ENCODE measurements at regions not wholly inside any gene's neighbourhood (a gene's known extent, or its start where the extent isn't known, plus 50 kb on each side); places are given as distances from the start of the nearest gene placed in this dataset.

DNA sequence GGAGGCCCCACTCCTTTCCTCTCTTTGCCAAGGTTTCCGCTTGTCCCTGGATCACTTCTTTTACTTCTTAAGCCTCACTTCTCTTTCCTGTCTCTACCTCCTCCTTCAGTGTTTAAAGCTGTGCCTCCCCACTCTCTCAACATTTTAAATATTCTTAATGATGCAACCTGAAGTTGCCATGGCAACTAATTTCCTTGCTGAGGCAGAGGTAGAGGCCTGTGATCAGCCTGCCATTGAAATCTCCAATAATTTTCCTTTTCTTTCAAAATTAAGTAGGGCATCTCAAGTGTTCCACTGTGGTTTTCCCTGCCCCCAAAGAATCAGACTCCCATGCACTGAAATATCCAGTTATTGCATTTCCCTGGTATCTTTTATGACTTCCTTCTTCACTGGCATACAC lies 108.6 kb upstream of the VRK1 start:
- Histone ChIP-seq H3K27ac (ENCODE audit: low read depth in 1 of 2, low read length in 2 of 2) (no peak overlapping the region), H3K4me3 (ENCODE audit: low read depth in 1 of 3, low read length in 3 of 3) (no peak overlapping the region), H3K9me3 (ENCODE audit: control insufficient read depth in 4 of 4, low read length in 3 of 4) (no peaks in the 10 kb centered on the region), H3K36me3 (ENCODE audit: control insufficient read depth in 4 of 4, insufficient read depth in 3 of 4, low read depth in 1 of 4, low read length in 3 of 4) (no peaks in the 10 kb centered on the region), H3K4me1 (ENCODE audit: control insufficient read depth in 4 of 4, insufficient read depth in 4 of 4, low read length in 3 of 4) (peaks cover 0 to 5% (median 2%) of the 10 kb centered on the region in 4 donors), H3K9ac (ENCODE audit: low read depth in 1 of 2, low read length in 2 of 2) (no peak overlapping the region), H3K27me3 (ENCODE audit: control insufficient read depth in 4 of 4, insufficient read depth in 4 of 4, low read length in 3 of 4) (peaks cover 0 to 8% (median 0%) of the 10 kb centered on the region in 4 donors)
- 84% methylated on average over 1 of the region's 1 CpG for WGBS
- TF ChIP-seq, protein P1, sequence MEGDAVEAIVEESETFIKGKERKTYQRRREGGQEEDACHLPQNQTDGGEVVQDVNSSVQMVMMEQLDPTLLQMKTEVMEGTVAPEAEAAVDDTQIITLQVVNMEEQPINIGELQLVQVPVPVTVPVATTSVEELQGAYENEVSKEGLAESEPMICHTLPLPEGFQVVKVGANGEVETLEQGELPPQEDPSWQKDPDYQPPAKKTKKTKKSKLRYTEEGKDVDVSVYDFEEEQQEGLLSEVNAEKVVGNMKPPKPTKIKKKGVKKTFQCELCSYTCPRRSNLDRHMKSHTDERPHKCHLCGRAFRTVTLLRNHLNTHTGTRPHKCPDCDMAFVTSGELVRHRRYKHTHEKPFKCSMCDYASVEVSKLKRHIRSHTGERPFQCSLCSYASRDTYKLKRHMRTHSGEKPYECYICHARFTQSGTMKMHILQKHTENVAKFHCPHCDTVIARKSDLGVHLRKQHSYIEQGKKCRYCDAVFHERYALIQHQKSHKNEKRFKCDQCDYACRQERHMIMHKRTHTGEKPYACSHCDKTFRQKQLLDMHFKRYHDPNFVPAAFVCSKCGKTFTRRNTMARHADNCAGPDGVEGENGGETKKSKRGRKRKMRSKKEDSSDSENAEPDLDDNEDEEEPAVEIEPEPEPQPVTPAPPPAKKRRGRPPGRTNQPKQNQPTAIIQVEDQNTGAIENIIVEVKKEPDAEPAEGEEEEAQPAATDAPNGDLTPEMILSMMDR (IDR thresholded peaks at IDR 0.05; ENCODE audit: low read depth, low read length, missing input control) = no peak
- TF ChIP-seq, protein P2, sequence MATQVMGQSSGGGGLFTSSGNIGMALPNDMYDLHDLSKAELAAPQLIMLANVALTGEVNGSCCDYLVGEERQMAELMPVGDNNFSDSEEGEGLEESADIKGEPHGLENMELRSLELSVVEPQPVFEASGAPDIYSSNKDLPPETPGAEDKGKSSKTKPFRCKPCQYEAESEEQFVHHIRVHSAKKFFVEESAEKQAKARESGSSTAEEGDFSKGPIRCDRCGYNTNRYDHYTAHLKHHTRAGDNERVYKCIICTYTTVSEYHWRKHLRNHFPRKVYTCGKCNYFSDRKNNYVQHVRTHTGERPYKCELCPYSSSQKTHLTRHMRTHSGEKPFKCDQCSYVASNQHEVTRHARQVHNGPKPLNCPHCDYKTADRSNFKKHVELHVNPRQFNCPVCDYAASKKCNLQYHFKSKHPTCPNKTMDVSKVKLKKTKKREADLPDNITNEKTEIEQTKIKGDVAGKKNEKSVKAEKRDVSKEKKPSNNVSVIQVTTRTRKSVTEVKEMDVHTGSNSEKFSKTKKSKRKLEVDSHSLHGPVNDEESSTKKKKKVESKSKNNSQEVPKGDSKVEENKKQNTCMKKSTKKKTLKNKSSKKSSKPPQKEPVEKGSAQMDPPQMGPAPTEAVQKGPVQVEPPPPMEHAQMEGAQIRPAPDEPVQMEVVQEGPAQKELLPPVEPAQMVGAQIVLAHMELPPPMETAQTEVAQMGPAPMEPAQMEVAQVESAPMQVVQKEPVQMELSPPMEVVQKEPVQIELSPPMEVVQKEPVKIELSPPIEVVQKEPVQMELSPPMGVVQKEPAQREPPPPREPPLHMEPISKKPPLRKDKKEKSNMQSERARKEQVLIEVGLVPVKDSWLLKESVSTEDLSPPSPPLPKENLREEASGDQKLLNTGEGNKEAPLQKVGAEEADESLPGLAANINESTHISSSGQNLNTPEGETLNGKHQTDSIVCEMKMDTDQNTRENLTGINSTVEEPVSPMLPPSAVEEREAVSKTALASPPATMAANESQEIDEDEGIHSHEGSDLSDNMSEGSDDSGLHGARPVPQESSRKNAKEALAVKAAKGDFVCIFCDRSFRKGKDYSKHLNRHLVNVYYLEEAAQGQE (IDR thresholded peaks at IDR 0.05) = no peak
- no peak for TF ChIP-seq NR2F2 (IDR thresholded peaks at IDR 0.05)
- no peak for DNase-seq (ENCODE audit: low spot score)

DNA sequence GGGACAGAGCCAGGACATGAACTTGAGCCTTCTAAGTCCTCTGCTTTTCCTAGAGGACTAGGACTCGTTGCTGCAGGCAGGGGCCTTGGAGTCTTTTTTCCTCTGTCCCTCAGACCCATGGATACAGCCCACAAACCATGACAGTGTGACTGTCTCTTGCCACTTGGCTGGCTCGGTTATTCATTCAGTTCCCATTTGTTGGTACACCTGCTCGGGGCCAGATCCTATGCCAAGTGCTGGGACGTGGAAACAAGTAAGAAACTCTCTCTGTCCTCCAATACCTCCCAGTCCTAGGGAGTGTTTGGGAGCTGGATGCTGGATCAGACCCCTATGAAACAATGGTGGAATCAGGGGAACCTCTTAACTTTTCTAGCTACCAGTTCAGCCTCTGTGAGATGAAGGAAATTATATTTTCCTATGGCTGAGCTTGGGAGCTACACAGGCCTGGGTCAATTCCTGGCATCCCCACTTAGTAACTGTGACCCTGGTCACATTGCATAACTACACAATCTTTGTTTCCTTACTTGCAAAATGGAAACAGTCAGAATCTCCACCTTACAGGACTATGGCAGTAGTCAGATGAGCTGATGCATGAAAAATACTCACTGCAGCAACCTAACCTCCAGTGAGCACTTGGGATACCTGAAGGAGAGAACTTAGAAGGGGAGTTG lies 106.3 kb upstream of the VRK1 start:
- no peak overlapping the region for H3K4me3 ChIP-seq (ENCODE audit: low read depth in 1 of 3, low read length in 3 of 3)
- peak in 1 of 2 donors; percentile 49 for TF ChIP-seq HNF4A (conservative IDR thresholded peaks at IDR 0.05)
- TF ChIP-seq FOXA2 (IDR thresholded peaks at IDR 0.05) = no peak
- TF ChIP-seq NR2F2 (IDR thresholded peaks at IDR 0.05) = no peak
- TF ChIP-seq, protein P3, sequence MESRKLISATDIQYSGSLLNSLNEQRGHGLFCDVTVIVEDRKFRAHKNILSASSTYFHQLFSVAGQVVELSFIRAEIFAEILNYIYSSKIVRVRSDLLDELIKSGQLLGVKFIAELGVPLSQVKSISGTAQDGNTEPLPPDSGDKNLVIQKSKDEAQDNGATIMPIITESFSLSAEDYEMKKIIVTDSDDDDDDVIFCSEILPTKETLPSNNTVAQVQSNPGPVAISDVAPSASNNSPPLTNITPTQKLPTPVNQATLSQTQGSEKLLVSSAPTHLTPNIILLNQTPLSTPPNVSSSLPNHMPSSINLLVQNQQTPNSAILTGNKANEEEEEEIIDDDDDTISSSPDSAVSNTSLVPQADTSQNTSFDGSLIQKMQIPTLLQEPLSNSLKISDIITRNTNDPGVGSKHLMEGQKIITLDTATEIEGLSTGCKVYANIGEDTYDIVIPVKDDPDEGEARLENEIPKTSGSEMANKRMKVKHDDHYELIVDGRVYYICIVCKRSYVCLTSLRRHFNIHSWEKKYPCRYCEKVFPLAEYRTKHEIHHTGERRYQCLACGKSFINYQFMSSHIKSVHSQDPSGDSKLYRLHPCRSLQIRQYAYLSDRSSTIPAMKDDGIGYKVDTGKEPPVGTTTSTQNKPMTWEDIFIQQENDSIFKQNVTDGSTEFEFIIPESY (IDR thresholded peaks at IDR 0.05) = no peak
- no peak for TF ChIP-seq SP1 (IDR thresholded peaks at IDR 0.05)
- TF ChIP-seq RXRA (IDR thresholded peaks at IDR 0.05) = peak in 1 of 2 donors; percentile 39
- peaks cover 0 to 5% (median 2%) of the 10 kb centered on the region in 4 donors for H3K4me1 ChIP-seq (ENCODE audit: control insufficient read depth in 4 of 4, insufficient read depth in 4 of 4, low read length in 3 of 4)
- DNase-seq (ENCODE audit: low spot score) = no peak
- H3K9me3 ChIP-seq (ENCODE audit: control insufficient read depth in 4 of 4, low read length in 3 of 4) = no peaks in the 10 kb centered on the region
- peaks cover 0 to 6% (median 0%) of the 10 kb centered on the region in 4 donors for H3K27me3 ChIP-seq (ENCODE audit: control insufficient read depth in 4 of 4, insufficient read depth in 4 of 4, low read length in 3 of 4)
- no peak overlapping the region for H3K27ac ChIP-seq (ENCODE audit: low read depth in 1 of 2, low read length in 2 of 2)
- WGBS = 47% methylated on average over 4 of the region's 4 CpGs
- H3K9ac ChIP-seq (ENCODE audit: low read depth in 1 of 2, low read length in 2 of 2) = no peak overlapping the region
- H3K36me3 ChIP-seq (ENCODE audit: control insufficient read depth in 4 of 4, insufficient read depth in 3 of 4, low read depth in 1 of 4, low read length in 3 of 4) = no peaks in the 10 kb centered on the region
